Nephron (organoid): ENCODE measurements at regions not wholly inside any gene's neighbourhood (a gene's known extent, or its start where the extent isn't known, plus 50 kb on each side); places are given as distances from the start of the nearest gene placed in this dataset.

ENCODE experiments used
- H3K27ac Mint-ChIP-seq, 3 experiments: 2 replicates each; pipeline ENCODE4 v1.8.0; 2020; ENCODE audit warnings: mixed read lengths in 3 of 3, mild to moderate bottlenecking in 2 of 3, moderate library complexity in 1 of 3
- H3K27me3 Mint-ChIP-seq: 2 replicates; pipeline ENCODE4 v1.8.0; 2021; ENCODE audit warnings: low read depth, mild to moderate bottlenecking, moderate library complexity, mixed read lengths
- H3K36me3 Mint-ChIP-seq: 2 replicates; pipeline ENCODE4 v1.8.0; 2020; ENCODE audit warnings: low read depth, mixed read lengths
- H3K4me1 Mint-ChIP-seq: 2 replicates; pipeline ENCODE4 v1.8.0; 2020; ENCODE audit warnings: mixed read lengths
- H3K4me3 Mint-ChIP-seq, 3 experiments: 2 replicates each; pipeline ENCODE4 v1.8.0; 2020; ENCODE audit warnings: mild to moderate bottlenecking in 3 of 3, mixed read lengths in 3 of 3, moderate library complexity in 2 of 3
- H3K9me3 Mint-ChIP-seq: 2 replicates; pipeline ENCODE4 v1.8.0; 2020; ENCODE audit warnings: mixed read lengths
- CTCF ChIP-seq, 3 experiments: fragments of 200-600 bp; sonication (generic); IDR thresholded peaks; one replicate each; pipeline ENCODE4 v1.5.0; 2021; ENCODE audit warnings: antibody characterized with exemption in 3 of 3; ENCODE audit not compliant: unreplicated experiment in 3 of 3

- Mint-ChIP-seq H3K27me3 (peaks cover 11% of the 10 kb centered on the region), H3K4me3 (no peak overlapping the region), H3K4me1 (peaks cover 19% of the 10 kb centered on the region), H3K27ac (peak overlapping the region; percentile 46 to 88 (median 83)), H3K36me3 (no peaks in the 10 kb centered on the region), H3K9me3 (peaks cover 16% of the 10 kb centered on the region)
- no peak for TF ChIP-seq CTCF (IDR thresholded peaks at IDR 0.05; ENCODE audit: unreplicated experiment in 3 of 3)
Measured at GRCh38 chrX:40282946-40283660, 185.3 kb upstream of the BCOR start.

GRCh38 chrX:40282348-40282747, 184.6 kb upstream of the BCOR start:
- Mint-ChIP-seq H3K4me1 (peaks cover 19% of the 10 kb centered on the region), H3K36me3 (no peaks in the 10 kb centered on the region), H3K27ac (peak overlapping the region in 2 of 3 experiments; percentile 83 to 88), H3K9me3 (peaks cover 12% of the 10 kb centered on the region), H3K27me3 (peaks cover 11% of the 10 kb centered on the region), H3K4me3 (peak overlapping the region in 1 of 3 experiments; percentile 19)
- TF ChIP-seq CTCF (IDR thresholded peaks at IDR 0.05; ENCODE audit: unreplicated experiment in 3 of 3): no peak

- peaks cover 11% of the 10 kb centered on the region for H3K27me3 Mint-ChIP-seq
Measured at GRCh38 chrX:40281336-40282005, 183.7 kb upstream of the BCOR start.

GRCh38 chrX:40279762-40280161, 182.0 kb upstream of the BCOR start:
- Mint-ChIP-seq H3K27me3 (peaks cover 11% of the 10 kb centered on the region), H3K9me3 (peaks cover 16% of the 10 kb centered on the region), H3K4me1 (peaks cover 19% of the 10 kb centered on the region), H3K27ac (no peak overlapping the region), H3K36me3 (no peaks in the 10 kb centered on the region), H3K4me3 (no peak overlapping the region)
- no peak for TF ChIP-seq CTCF (IDR thresholded peaks at IDR 0.05; ENCODE audit: unreplicated experiment in 3 of 3)

More at GRCh38 chrX:40281336-40282005, 183.7 kb upstream of the BCOR start:
- no peak overlapping the region for H3K4me3 Mint-ChIP-seq
- H3K4me1 Mint-ChIP-seq: peaks cover 19% of the 10 kb centered on the region
- peak overlapping the region in 2 of 3 experiments; percentile 47 to 88 for H3K27ac Mint-ChIP-seq
- TF ChIP-seq CTCF (IDR thresholded peaks at IDR 0.05; ENCODE audit: unreplicated experiment in 3 of 3): no peak
- H3K9me3 Mint-ChIP-seq: peaks cover 13% of the 10 kb centered on the region
- H3K36me3 Mint-ChIP-seq: no peaks in the 10 kb centered on the region

GRCh38 chrX:40279091-40279430, 181.3 kb upstream of the BCOR start:
- Mint-ChIP-seq H3K9me3 (peaks cover 18% of the 10 kb centered on the region), H3K4me1 (peaks cover 19% of the 10 kb centered on the region), H3K4me3 (no peak overlapping the region), H3K36me3 (no peaks in the 10 kb centered on the region), H3K27ac (peak overlapping the region in 1 of 3 experiments; percentile 56), H3K27me3 (peaks cover 11% of the 10 kb centered on the region)
- TF ChIP-seq CTCF (IDR thresholded peaks at IDR 0.05; ENCODE audit: unreplicated experiment in 3 of 3): no peak
